GM12875 (cell line): ENCODE measurements at regions not wholly inside any gene's neighbourhood (a gene's known extent, or its start where the extent isn't known, plus 50 kb on each side); places are given as distances from the start of the nearest gene placed in this dataset.

ENCODE experiments used
- H3K4me3 ChIP-seq: one replicate; pipeline ENCODE4 v1.5.1; 2011; ENCODE audit warnings: low read depth, low read length, control low read depth
- CTCF ChIP-seq: IDR thresholded peaks from 2 replicates; pipeline ENCODE4 v1.5.1; 2011; ENCODE audit warnings: low read depth, mild to moderate bottlenecking, control low read depth, inconsistent platforms, low read length, moderate library complexity, borderline replicate concordance; ENCODE audit not compliant: insufficient read depth

DNA sequence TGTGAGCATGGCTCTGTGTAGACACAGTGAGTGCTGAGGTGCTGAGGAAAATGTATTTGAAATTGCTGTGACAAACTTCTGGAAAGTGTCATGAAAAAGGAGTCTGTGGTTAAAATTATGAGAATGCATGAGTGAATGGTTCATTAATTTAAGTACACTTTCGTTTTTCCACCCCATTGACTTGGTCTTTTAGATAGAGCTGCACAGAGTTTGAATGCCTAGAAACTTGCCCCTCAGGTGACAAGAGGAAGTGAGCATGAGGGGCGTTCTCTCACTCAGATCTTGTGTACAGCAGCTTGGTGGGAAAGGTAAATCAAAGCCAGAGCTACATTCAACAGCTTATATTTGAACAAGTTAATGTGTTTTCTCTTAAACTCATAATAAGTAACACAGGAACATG is 296.8 kb downstream of the WDR72 start:
- no peak for TF ChIP-seq CTCF
- no peak overlapping the region for H3K4me3 ChIP-seq

- no peak for TF ChIP-seq CTCF
Measured at GRCh38 chr15:53461677-53462076, 297.8 kb downstream of the WDR72 start.

DNA sequence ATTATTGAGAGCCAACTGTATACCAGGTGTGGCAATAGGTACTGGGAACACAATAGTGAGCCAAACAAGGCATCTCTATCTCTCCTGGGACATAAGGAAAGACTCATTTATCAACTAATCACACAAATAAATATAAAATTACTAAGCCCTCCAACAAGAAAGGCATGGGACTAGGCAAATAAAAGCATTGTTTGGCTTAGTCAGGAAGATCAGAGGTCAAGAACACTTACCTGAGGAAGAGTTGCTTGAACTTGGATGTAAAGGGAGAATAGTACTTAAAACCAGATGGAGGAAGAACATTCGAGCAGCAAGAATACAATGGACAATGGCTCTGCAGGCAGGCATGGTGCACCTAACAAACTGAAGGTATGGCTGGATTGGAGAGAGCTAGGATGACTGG is 300.7 kb downstream of the WDR72 start:
- TF ChIP-seq CTCF: no peak

More at GRCh38 chr15:53461677-53462076, 297.8 kb downstream of the WDR72 start:
- no peak overlapping the region for H3K4me3 ChIP-seq

DNA sequence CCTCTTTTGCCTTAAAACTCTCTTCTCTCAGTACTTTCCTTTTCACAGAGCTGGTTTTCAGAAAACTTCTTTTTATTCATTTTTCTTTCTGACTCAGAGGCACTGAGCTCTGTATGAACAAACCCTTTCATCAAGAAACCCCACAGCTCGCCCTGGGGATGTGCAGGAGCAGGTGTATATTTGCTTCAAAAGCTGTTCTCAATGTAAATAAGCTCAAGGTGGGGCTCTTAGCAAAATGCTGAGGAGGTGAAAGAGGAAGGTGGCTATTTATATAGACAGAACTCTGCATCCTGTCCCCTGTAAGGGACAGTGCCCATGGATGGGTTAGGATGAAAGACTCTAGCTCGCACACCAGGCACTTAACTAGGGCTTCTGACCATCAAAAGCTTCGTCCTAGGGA is 302.0 kb downstream of the WDR72 start:
- H3K4me3 ChIP-seq: no peak overlapping the region
- TF ChIP-seq CTCF: no peak

More for the DNA sequence above, 300.7 kb downstream of the WDR72 start:
- H3K4me3 ChIP-seq: no peak overlapping the region

GRCh38 chr15:53454843-53455721 is 304.4 kb downstream of the WDR72 start:
- TF ChIP-seq CTCF: no peak

GRCh38 chr15:53454535-53454842 is 305.0 kb downstream of the WDR72 start:
- TF ChIP-seq CTCF: no peak

More at GRCh38 chr15:53454843-53455721, 304.4 kb downstream of the WDR72 start:
- no peak overlapping the region for H3K4me3 ChIP-seq

More at GRCh38 chr15:53454535-53454842, 305.0 kb downstream of the WDR72 start:
- no peak overlapping the region for H3K4me3 ChIP-seq
